GM23338 (cell line): ENCODE measurements at regions not wholly inside any gene's neighbourhood (a gene's known extent, or its start where the extent isn't known, plus 50 kb on each side); places are given as distances from the start of the nearest gene placed in this dataset.
"Not testable (repeated sequence)": the region's sequence is repeated elsewhere in the genome, so short reads cannot be mapped to it uniquely, and the experiment has no call there.

Experiments
- ATAC-seq: fragments of 200-7000 bp; cut with Tn5 transposase; 3 replicates; pipeline ENCODE4 v1.9.1; 2020
- DNase-seq: peaks from one replicate; pipeline ENCODE4 v3.0.0-alpha.2; 2015; ENCODE audit warnings: low spot score
- H2AFZ ChIP-seq: fragments of 200-600 bp; sonication (generic); 2 replicates; pipeline ENCODE4 v1.8.0; 2016; ENCODE audit warnings: antibody characterized with exemption, mild to moderate bottlenecking, moderate library complexity
- H3F3A ChIP-seq: fragments of 200-600 bp; sonication (generic); replicated peaks from 2 replicates; pipeline ENCODE4 v1.8.0; 2017; ENCODE audit warnings: antibody characterized with exemption, mixed run types, low read depth
- H3K27ac ChIP-seq: fragments of 200-600 bp; sonication (generic); 2 replicates; pipeline ENCODE4 v1.6.1; 2016; ENCODE audit warnings: low read depth
- H3K27me3 ChIP-seq: fragments of 200-600 bp; sonication (generic); 2 replicates; pipeline ENCODE4 v1.8.0; 2016; ENCODE audit warnings: mild to moderate bottlenecking, mixed run types, moderate library complexity; ENCODE audit not compliant: insufficient read depth
- H3K36me3 ChIP-seq: fragments of 200-600 bp; sonication (generic); 2 replicates; pipeline ENCODE4 v1.8.0; 2016; ENCODE audit warnings: mild to moderate bottlenecking; ENCODE audit not compliant: insufficient read depth
- H3K4me1 ChIP-seq: fragments of 200-600 bp; sonication (generic); 2 replicates; pipeline ENCODE4 v1.8.0; 2016; ENCODE audit warnings: mild to moderate bottlenecking, moderate library complexity; ENCODE audit not compliant: insufficient read depth
- H3K4me2 ChIP-seq: fragments of 200-600 bp; sonication (generic); 2 replicates; pipeline ENCODE4 v1.7.1; 2017; ENCODE audit warnings: mixed run types
- H3K4me3 ChIP-seq: fragments of 200-600 bp; sonication (generic); 2 replicates; pipeline ENCODE4 v1.6.1; 2016; ENCODE audit warnings: mixed run types
- H3K79me2 ChIP-seq: fragments of 200-600 bp; sonication (generic); replicated peaks from 2 replicates; pipeline ENCODE4 v1.8.0; 2017; ENCODE audit warnings: mild to moderate bottlenecking; ENCODE audit not compliant: insufficient read depth
- H3K9me2 ChIP-seq: fragments of 200-600 bp; sonication (generic); 2 replicates; pipeline ENCODE4 v1.8.0; 2017; ENCODE audit not compliant: insufficient read depth
- H4K20me1 ChIP-seq: fragments of 200-600 bp; sonication (generic); replicated peaks from 2 replicates; pipeline ENCODE4 v1.8.0; 2017; ENCODE audit warnings: mild to moderate bottlenecking; ENCODE audit not compliant: insufficient read depth
- H3K27ac Mint-ChIP-seq: 2 replicates; pipeline ENCODE4 v1.8.0; 2020; ENCODE audit warnings: inconsistent platforms, mild to moderate bottlenecking, moderate library complexity, mixed read lengths
- H3K27me3 Mint-ChIP-seq: 3 replicates; pipeline ENCODE4 v1.8.0; 2022; ENCODE audit warnings: low read depth, mild to moderate bottlenecking, moderate library complexity, mixed read lengths, inconsistent platforms; ENCODE audit not compliant: insufficient read depth, poor library complexity
- H3K36me3 Mint-ChIP-seq: 3 replicates; pipeline ENCODE4 v1.8.0; 2021; ENCODE audit warnings: low read depth, mild to moderate bottlenecking, inconsistent platforms, moderate library complexity, mixed read lengths
- H3K4me1 Mint-ChIP-seq: 3 replicates; pipeline ENCODE4 v1.8.0; 2020; ENCODE audit warnings: mild to moderate bottlenecking, inconsistent platforms, mixed read lengths
- H3K4me3 Mint-ChIP-seq: 3 replicates; pipeline ENCODE4 v1.8.0; 2021; ENCODE audit warnings: moderate library complexity, mild to moderate bottlenecking, inconsistent platforms, mixed read lengths
- H3K9me3 Mint-ChIP-seq: 3 replicates; pipeline ENCODE4 v1.8.0; 2020; ENCODE audit warnings: moderate library complexity, mild to moderate bottlenecking, inconsistent platforms, mixed read lengths

DNA sequence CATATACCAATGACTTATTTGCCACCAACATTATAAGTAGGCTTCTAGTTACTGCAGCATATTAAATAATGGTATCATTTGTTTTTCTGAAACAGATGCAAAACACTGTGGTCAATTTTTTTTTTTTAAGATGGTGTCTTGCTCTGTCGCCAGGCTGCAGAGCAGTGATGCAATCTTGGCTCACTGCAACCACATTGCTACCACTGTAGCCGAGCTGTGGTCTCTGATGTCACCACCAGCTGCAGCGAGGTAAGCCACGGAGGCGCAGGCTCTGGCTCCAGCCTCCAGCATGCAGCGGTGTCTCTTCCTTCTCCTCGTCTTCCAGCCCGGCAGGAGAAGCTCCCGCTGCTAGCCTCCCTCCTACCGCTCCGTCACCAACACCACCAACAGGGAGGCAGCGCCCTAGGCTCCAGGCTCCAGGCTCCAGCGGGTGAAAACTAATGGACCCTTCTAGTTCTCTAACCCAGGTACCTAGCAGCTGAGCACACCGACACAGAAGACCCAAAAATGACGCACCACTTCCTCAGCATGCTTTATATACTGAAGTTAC lies 840.8 kb downstream of the SPATA31A1 start:
- H3K79me2 ChIP-seq, H3K27ac ChIP-seq, DNase-seq, H3K4me3 ChIP-seq, H3K36me3 Mint-ChIP-seq, H3K9me2 ChIP-seq, H2AFZ ChIP-seq, H3K36me3 ChIP-seq, H3K4me3 Mint-ChIP-seq, H4K20me1 ChIP-seq, H3F3A ChIP-seq, H3K27me3 Mint-ChIP-seq, H3K4me1 ChIP-seq, H3K4me1 Mint-ChIP-seq, H3K27ac Mint-ChIP-seq, H3K27me3 ChIP-seq, H3K4me2 ChIP-seq, ATAC-seq, H3K9me3 Mint-ChIP-seq: not testable (repeated sequence)

DNA sequence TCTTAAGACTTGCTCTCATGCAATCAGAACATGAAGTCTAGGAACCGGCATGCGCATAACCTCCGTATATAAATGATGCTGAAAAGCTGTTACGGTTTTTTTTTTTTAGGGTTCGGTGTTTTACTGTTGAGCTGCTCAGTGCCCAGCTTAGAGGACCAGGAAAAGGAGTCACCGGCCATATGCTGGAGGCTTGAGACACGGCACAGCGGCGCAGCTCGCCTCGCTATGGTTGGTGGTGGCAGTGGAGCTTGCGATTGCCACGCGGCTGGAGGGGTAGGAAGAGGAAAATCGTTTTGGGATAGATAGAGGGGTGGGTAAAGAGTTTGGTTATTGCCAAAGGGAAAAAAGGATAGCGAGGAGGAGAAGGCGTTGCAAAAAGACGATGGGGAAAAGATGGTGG lies 841.3 kb downstream of the SPATA31A1 start:
- not testable (repeated sequence) for H3K27me3 Mint-ChIP-seq, H3K27ac ChIP-seq, H2AFZ ChIP-seq, H3K4me1 Mint-ChIP-seq, H3K27ac Mint-ChIP-seq, H3K9me2 ChIP-seq, H3K36me3 Mint-ChIP-seq, H3F3A ChIP-seq, H3K36me3 ChIP-seq, H3K4me2 ChIP-seq, H3K9me3 Mint-ChIP-seq, DNase-seq, H3K27me3 ChIP-seq, H3K79me2 ChIP-seq, H3K4me3 Mint-ChIP-seq, H4K20me1 ChIP-seq, ATAC-seq, H3K4me3 ChIP-seq, H3K4me1 ChIP-seq

DNA sequence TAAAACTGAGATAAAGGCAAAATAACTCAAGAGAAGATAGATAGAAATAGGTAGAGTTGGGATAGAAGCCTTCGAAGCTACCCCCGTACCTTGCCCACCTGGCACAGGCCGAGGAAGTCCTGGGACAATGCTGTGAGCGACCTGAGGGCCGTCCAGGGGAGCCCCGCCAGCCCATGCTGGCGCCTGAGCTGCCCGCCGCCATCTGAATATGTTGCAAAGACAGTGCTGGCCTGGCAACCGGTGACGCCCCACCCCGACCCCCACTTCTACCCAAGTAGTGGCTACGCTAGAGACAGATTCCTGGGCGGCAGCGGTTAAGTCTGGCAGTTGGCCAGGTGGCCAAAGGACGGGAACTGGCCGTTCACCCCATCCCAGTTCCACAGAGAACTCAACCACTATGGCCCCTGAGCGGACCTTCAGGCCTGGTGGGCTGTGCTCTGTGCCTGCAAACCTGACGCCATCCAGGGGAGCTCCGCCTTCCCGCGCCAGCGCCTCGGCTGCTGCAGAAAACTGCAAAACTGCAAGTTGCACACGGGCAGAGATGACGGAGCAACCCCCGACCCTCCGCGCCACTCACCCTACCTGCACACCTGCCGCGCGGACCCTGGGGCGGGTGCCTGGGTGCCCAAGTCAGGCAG lies 866.2 kb downstream of the SPATA31A1 start:
- not testable (repeated sequence) for H3K4me1 ChIP-seq, ATAC-seq, H3K27me3 Mint-ChIP-seq, H3K36me3 Mint-ChIP-seq, H3K4me3 ChIP-seq, H3K79me2 ChIP-seq, H3K4me1 Mint-ChIP-seq, H3K27ac ChIP-seq, DNase-seq, H3K27ac Mint-ChIP-seq, H3K9me3 Mint-ChIP-seq, H3K9me2 ChIP-seq, H3K4me3 Mint-ChIP-seq, H3K4me2 ChIP-seq, H4K20me1 ChIP-seq, H3K36me3 ChIP-seq, H2AFZ ChIP-seq, H3F3A ChIP-seq, H3K27me3 ChIP-seq

DNA sequence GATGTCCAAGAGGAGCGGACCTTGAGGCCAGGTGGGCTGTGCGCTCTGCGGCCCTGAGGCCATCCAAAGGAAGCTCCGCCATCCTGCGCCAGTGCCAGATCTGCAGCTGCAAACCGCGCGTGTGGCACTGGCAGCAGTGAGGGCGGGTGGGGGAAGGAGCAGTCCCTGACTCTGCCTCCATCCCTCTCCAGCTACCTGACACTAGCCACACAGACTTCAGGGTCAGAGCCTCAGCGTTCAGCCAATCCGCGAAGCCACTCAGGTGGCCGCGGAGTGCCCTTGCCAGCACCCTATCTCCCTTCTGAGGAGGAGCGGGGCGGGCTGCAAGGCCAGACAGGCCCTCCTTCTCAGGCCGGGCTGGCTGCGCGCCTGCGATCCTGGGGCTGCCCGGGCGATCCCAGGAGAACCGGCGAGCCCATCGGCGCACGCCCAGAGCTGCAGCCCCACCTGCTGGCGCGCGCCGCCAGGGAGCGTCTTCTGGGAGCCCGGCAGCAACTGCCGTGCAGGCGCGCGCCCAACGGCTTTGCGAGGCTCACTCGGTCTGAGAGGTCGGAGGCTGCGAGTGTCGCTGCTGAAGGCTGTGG lies 867.2 kb downstream of the SPATA31A1 start:
- not testable (repeated sequence) for ATAC-seq, H2AFZ ChIP-seq, H3K79me2 ChIP-seq, H3K4me2 ChIP-seq, H3F3A ChIP-seq, H3K9me3 Mint-ChIP-seq, DNase-seq, H3K4me3 Mint-ChIP-seq, H3K36me3 ChIP-seq, H3K36me3 Mint-ChIP-seq, H3K27me3 Mint-ChIP-seq, H3K27ac Mint-ChIP-seq, H4K20me1 ChIP-seq, H3K4me1 ChIP-seq, H3K4me1 Mint-ChIP-seq, H3K27me3 ChIP-seq, H3K4me3 ChIP-seq, H3K9me2 ChIP-seq, H3K27ac ChIP-seq

DNA sequence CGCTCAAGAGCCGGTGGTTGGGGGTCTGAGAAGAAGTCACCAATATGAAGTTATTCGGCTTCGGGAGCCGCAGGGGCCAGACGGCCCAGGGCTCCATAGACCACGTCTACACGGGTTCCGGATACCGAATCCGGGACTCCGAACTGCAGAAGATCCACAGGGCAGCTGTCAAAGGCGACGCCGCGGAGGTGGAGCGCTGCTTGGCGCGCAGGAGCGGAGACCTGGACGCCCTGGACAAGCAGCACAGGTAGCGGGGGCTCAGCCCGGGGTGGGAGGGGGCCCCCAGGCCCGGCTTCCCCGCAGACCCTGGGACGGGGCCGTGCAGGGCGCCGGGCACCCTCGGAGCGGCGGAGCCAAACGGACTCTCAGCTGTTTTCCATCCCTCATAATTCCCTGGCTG lies 867.9 kb downstream of the SPATA31A1 start:
- DNase-seq, H3K4me1 ChIP-seq, H3F3A ChIP-seq, H2AFZ ChIP-seq, H3K27me3 Mint-ChIP-seq, H3K79me2 ChIP-seq, H3K36me3 ChIP-seq, H3K36me3 Mint-ChIP-seq, H3K4me3 ChIP-seq, H3K27ac Mint-ChIP-seq, H4K20me1 ChIP-seq, H3K4me2 ChIP-seq, H3K9me3 Mint-ChIP-seq, H3K27ac ChIP-seq, ATAC-seq, H3K4me1 Mint-ChIP-seq, H3K4me3 Mint-ChIP-seq, H3K27me3 ChIP-seq, H3K9me2 ChIP-seq: not testable (repeated sequence)
